Astrocyte of the cerebellum (primary cell): ENCODE measurements at regions not wholly inside any gene's neighbourhood (a gene's known extent, or its start where the extent isn't known, plus 50 kb on each side); places are given as distances from the start of the nearest gene placed in this dataset.

Experiments
- DNase-seq: peaks from one replicate; pipeline ENCODE4 v3.0.0-alpha.2; 2011; ENCODE audit warnings: low read depth
- H3K4me3 ChIP-seq: 2 replicates; pipeline ENCODE4 v1.5.1; 2011; ENCODE audit warnings: mild to moderate bottlenecking, low read depth, low read length, moderate library complexity
- in situ Hi-C: cut with HindIII; loops from 2 replicates; pipeline ENCODE4 v1.10.0; 2017; ENCODE audit warnings: low sequenced_read_pairs
- TF ChIP-seq, protein P1 (sequence below): IDR thresholded peaks from 2 replicates; pipeline ENCODE4 v1.5.1; 2012; ENCODE audit warnings: low read length, low read depth, moderate library complexity, mild to moderate bottlenecking; ENCODE audit errors: missing control alignments

DNA sequence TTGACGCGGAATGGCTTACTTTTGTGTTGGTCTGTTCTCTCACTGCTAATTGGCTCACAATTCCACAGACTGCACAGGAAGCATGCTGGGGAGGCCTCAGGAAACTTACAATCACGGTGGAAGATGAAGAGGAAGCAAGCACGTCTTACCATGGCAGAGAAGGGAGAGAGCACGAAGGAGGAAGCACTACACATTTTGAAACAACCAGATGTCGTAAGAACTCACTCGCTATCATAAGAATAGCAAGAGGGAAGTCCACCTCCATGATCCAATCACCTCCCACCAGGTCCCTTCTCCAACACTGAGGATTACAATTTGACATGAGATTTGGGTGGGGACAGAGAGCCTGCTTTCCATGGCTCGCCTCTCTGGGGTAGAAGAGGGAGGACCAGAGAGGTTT is 106.2 kb downstream of the KCNF1 start:
- in situ Hi-C loops = no loop called here
- TF ChIP-seq, protein P1, sequence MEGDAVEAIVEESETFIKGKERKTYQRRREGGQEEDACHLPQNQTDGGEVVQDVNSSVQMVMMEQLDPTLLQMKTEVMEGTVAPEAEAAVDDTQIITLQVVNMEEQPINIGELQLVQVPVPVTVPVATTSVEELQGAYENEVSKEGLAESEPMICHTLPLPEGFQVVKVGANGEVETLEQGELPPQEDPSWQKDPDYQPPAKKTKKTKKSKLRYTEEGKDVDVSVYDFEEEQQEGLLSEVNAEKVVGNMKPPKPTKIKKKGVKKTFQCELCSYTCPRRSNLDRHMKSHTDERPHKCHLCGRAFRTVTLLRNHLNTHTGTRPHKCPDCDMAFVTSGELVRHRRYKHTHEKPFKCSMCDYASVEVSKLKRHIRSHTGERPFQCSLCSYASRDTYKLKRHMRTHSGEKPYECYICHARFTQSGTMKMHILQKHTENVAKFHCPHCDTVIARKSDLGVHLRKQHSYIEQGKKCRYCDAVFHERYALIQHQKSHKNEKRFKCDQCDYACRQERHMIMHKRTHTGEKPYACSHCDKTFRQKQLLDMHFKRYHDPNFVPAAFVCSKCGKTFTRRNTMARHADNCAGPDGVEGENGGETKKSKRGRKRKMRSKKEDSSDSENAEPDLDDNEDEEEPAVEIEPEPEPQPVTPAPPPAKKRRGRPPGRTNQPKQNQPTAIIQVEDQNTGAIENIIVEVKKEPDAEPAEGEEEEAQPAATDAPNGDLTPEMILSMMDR = no peak
- no peak overlapping the region for H3K4me3 ChIP-seq
- no peak for DNase-seq

DNA sequence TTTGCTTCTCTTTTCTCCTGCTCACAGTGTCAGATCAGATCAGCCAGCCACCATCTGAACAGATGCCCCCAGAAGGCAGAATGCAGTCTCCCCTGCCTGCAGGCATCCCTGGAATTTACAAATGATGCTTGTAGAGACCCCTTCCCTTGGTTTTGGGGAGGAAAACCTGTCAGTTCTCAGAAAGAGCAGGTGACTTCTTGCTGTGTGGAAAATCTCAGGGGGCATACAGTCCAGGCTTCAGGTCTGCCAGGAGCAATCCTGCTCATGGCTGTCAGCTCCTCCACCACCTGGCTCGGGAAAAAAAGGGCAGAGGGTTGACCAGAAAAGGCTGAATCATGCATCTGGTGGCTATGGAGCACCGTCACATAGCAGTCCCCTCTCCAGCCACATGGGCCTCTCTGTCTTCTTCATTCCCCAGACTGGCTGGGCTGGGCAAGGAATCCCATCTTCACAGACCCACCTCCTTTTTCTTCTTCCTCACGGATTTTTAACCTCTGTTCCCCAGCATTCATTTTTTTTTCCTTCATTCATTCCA is 107.0 kb downstream of the KCNF1 start:
- no peak overlapping the region for H3K4me3 ChIP-seq
- in situ Hi-C loops = no loop called here
- TF ChIP-seq, protein P1 = no peak
- DNase-seq = no peak

DNA sequence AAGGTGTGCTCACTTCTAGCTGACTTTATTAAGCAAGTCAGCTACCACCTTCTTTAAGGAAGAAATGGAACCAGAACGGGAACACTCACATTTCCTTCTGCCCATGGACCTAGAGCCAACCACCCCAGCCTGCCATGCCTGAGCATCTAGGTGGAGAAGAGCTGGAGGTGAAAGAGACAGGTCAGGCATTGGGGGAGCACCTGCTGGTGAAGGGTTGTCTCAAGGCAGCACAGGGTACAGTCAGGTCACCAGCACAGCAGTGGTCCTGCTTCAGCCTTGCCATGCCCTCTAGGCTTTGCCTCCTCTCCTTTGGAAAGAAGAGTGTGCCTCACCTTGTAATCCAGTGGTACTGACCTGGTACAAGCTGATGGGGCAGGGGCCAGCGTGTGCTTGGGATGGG is 107.9 kb downstream of the KCNF1 start:
- no peak for DNase-seq
- TF ChIP-seq, protein P1 = no peak
- in situ Hi-C loops = no loop called here
- no peak overlapping the region for H3K4me3 ChIP-seq

DNA sequence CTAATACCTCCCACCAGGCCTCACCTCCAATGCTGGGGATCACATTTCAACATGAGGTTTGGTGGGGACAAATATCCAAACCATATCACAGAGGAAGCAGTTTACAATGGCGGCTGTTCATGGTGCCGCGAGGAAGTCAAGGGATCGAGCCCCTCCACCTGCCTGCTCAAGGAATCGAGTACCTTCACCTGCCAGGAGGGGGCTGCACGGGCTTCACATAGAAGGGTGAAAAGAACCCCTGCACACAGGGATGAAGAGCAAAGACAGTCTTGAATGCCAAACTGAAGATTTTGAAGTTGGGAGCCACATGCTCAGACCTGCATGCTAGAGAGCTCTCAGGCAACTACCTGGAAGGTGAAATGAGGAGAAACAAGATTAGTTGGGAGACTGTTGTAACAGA is 110.3 kb downstream of the KCNF1 start:
- H3K4me3 ChIP-seq = no peak overlapping the region
- TF ChIP-seq, protein P1 = no peak
- DNase-seq = no peak
- in situ Hi-C loops = no loop called here

DNA sequence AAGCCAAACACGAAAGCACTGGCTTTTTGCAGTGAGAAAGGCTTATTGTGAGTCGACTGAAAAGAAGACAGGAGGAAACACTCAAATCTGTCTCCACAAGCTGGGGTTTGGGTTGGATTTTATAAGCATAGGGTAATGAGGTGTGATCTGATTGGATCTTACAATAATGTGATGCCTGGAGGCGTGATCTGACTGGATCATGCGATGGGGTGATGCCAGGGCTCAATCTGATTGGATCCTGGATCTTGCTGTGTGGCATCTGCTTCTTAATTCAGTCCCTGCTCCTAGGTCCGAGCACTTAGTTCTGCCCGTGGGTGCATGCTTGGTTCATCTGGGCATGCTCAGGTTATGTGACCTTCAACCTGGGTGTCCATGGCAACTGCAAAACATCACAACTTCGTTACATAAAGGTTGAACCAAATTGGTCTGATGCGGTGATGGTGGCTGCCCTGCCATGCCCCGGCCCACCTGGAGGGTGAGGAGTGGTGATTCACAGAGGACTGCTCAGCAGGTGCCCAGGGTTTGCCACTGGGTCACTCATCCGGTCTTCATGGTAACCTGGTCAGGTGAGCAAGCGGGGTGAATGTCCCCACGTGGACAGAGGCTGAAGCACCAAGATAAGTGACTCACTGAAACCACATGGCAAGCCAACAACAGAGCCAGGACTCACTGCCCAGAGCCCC is 111.0 kb downstream of the KCNF1 start:
- in situ Hi-C loops = no loop called here
- no peak overlapping the region for H3K4me3 ChIP-seq
- TF ChIP-seq, protein P1 = no peak
- no peak for DNase-seq

DNA sequence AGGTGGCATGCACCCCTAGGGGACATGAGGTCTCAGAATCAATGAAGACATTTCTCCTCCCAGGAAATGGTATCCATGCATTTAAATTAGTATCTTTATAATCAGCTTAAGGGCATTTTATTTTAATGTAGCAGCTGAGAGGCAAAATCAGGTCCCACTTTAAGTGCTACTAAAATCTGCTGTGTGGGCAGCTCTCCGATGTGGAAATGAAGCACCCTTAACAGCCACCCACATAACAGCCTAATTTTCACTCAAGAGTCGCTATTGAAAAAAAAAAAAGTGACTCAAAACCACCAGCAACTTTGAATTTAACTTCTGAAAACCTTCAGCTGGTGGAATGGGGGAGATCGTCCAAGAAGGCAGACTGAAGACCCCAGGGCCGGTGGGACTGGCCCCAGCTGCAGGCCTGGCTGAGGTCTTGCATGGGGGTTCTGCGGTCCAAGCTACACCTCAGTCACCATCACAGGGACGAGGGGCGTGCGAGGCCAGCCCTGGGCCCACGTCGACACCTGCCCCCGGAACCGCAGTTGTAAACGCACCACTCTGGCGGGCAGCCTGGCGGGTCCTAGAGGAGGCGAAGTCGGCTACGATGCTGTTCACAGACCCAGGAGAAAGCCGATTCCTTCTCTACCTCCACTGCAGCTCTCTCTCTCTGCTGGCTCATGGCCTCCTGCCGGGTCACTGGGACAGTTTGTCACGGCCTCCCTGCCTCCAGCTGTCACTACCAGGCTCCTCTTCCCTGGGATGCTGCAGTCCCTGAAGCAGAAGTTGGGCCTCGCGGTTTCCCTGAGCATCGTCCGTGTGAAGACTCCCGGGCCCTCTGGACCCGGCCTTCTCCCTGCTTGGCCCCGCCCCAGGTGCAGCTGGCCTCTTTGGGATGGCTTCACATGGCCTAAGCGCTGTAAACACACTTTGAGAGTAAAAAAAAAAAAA is 111.9 kb downstream of the KCNF1 start:
- in situ Hi-C loops = no loop called here
- TF ChIP-seq, protein P1 = no peak
- no peak overlapping the region for H3K4me3 ChIP-seq
- no peak for DNase-seq
